ENCODE measurements at regions not wholly inside any gene's neighbourhood (a gene's known extent, or its start where the extent isn't known, plus 50 kb on each side); places are given as distances from the start of the nearest gene placed in this dataset.

DNA sequence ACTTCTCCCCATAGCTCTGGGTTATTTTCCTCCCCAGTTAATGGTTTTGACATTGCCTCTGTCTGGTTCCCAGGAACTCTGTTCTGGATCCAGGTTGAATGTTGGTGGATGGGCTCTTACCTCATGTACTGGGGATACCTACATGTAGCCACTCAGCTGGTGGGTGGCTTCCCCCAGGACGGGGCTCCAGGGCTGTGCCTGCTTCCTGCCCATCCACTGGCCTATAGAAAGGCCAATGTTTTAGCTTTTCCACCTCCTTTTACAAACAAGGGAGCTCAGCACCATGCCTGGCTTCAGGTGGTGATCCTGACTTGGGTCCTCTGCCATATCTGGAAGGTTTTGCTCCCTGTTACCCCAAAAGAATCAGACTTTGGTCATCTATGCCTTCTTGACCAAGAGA, 120.2 kb downstream of the AKAP11 start:
- H3K36me3 ChIP-seq (ENCODE audit: control insufficient read depth in 4 of 4, insufficient read depth in 4 of 4, low read length in 4 of 4), result no peaks in the 10 kb centered on the region
- no peak overlapping the region for H3K4me3 ChIP-seq
- no peak overlapping the region for H3K9ac ChIP-seq (ENCODE audit: insufficient read depth in 1 of 2, low read length in 2 of 2)
- no peak overlapping the region for H3K27ac ChIP-seq (ENCODE audit: low read depth in 1 of 2, low read length in 1 of 2)
- H3K9me3 ChIP-seq (ENCODE audit: control insufficient read depth in 4 of 4, insufficient read depth in 3 of 4, low read length in 3 of 4), result peaks cover 0 to 2% (median 0%) of the 10 kb centered on the region in 4 donors
- TF ChIP-seq, protein P1, sequence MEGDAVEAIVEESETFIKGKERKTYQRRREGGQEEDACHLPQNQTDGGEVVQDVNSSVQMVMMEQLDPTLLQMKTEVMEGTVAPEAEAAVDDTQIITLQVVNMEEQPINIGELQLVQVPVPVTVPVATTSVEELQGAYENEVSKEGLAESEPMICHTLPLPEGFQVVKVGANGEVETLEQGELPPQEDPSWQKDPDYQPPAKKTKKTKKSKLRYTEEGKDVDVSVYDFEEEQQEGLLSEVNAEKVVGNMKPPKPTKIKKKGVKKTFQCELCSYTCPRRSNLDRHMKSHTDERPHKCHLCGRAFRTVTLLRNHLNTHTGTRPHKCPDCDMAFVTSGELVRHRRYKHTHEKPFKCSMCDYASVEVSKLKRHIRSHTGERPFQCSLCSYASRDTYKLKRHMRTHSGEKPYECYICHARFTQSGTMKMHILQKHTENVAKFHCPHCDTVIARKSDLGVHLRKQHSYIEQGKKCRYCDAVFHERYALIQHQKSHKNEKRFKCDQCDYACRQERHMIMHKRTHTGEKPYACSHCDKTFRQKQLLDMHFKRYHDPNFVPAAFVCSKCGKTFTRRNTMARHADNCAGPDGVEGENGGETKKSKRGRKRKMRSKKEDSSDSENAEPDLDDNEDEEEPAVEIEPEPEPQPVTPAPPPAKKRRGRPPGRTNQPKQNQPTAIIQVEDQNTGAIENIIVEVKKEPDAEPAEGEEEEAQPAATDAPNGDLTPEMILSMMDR (IDR thresholded peaks at IDR 0.05; ENCODE audit: control extremely low read depth, extremely low read depth), result no peak
- DNase-seq (no peak), ATAC-seq (ENCODE audit: insufficient read depth, low FRiP score) (no peak)
- H3K27me3 ChIP-seq (ENCODE audit: control insufficient read depth in 3 of 3, insufficient read depth in 3 of 3, low read length in 2 of 3), result no peaks in the 10 kb centered on the region
- H3K4me1 ChIP-seq (ENCODE audit: control insufficient read depth in 5 of 5, insufficient read depth in 5 of 5, low read length in 5 of 5), result peaks cover 0 to 12% (median 3%) of the 10 kb centered on the region in 5 donors
- 74 to 79% methylated on average over 1 of the region's 1 CpG for WGBS, 2 donors

DNA sequence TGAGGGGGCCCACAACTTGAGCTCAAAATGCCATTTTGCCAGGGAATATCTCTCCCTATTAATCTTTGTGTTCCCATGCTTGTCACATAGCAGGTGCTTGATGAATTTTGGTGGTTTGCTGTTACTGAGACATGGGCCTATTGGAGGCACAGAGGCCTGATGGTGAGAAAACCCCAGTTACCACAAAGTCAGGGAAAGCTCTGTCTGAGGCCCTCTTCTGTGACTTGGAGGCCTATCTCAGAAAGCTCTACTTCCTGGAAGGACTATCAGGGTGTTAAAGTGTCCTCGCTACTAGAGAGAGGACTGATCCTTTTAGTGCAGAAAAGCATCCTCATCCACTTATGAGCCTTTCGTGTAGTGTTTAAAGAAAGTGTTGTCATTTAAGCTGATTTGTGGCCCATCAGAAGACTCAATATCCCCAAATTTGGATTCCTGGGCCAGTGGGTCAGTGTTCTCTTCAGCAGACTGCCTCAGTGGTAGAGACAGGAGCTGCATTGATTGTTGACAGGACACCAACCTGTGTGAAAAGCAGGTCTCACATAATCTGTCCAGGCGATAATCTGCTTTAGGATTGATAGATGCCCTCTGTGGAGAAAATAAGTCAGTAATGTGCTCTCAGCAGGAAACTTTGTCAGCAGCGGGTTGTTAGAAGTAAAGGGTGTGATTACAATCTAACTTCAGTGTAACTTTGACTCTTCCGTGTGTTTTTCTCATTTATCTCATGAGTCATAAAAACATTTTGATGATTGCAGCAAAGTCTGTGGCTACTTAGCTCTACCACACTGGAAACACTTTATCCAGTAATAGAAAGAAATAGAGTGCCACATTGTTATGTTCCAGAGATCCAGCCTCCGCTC, 121.0 kb downstream of the AKAP11 start:
- ATAC-seq (ENCODE audit: insufficient read depth, low FRiP score), result no peak
- Histone ChIP-seq H3K9me3 (ENCODE audit: control insufficient read depth in 4 of 4, insufficient read depth in 3 of 4, low read length in 3 of 4) (peaks cover 0 to 2% (median 0%) of the 10 kb centered on the region in 4 donors), H3K9ac (ENCODE audit: insufficient read depth in 1 of 2, low read length in 2 of 2) (no peak overlapping the region), H3K4me3 (no peak overlapping the region), H3K27ac (ENCODE audit: low read depth in 1 of 2, low read length in 1 of 2) (no peak overlapping the region), H3K4me1 (ENCODE audit: control insufficient read depth in 5 of 5, insufficient read depth in 5 of 5, low read length in 5 of 5) (peaks cover 0 to 10% (median 2%) of the 10 kb centered on the region in 5 donors), H3K27me3 (ENCODE audit: control insufficient read depth in 3 of 3, insufficient read depth in 3 of 3, low read length in 2 of 3) (peaks cover 0 to 2% (median 0%) of the 10 kb centered on the region in 3 donors), H3K36me3 (ENCODE audit: control insufficient read depth in 4 of 4, insufficient read depth in 4 of 4, low read length in 4 of 4) (no peaks in the 10 kb centered on the region)
- TF ChIP-seq, protein P1 (IDR thresholded peaks at IDR 0.05; ENCODE audit: control extremely low read depth, extremely low read depth), result no peak
- DNase-seq, result no peak
- 83 to 91% methylated on average over 6 of the region's 6 CpGs for WGBS, 2 donors

DNA sequence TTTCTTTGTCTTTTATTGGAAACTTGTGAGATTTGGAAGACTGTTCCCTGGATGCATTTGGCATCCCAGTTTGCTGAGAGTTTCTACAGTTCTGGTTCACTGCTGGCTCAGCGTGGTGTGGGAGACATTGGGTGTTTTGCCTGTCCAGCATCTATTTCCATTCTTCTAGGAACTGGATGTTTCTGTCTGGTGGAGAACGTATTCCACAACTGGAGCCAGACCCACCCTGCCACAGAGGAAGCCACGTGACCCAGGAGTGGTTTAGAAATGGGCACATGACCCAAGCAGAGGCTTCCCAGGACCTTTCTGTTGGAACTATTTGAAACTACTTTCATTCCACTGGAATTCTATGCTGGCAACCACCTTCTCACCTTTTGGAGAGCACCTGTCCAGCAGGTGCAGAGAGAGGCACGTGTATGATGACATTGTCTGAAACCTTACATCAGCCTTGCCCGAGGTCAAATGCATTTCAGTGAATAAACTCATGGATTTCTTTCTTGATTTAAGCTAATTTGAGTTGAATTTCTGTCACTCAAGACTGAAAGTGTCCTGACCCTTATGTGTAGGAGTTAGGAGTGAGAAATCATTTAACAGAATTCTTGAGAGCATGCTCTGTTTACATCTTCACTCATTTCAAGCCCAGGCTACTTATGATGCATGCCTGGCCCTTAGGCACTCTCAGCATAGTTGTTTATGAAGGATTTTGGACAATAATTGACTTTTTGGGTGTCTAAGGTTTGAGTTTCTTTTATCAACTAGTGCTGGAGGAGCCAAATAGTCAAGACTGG, 121.8 kb downstream of the AKAP11 start:
- 64 to 82% methylated on average over 5 of the region's 5 CpGs for WGBS, 2 donors
- H3K36me3 ChIP-seq (ENCODE audit: control insufficient read depth in 4 of 4, insufficient read depth in 4 of 4, low read length in 4 of 4), result no peaks in the 10 kb centered on the region
- no peak overlapping the region for H3K9ac ChIP-seq (ENCODE audit: insufficient read depth in 1 of 2, low read length in 2 of 2)
- H3K27ac ChIP-seq (ENCODE audit: low read depth in 1 of 2, low read length in 1 of 2), result no peak overlapping the region
- DNase-seq (no peak), ATAC-seq (ENCODE audit: insufficient read depth, low FRiP score) (no peak)
- no peak overlapping the region for H3K4me3 ChIP-seq
- H3K4me1 ChIP-seq (ENCODE audit: control insufficient read depth in 5 of 5, insufficient read depth in 5 of 5, low read length in 5 of 5), result peaks cover 0 to 6% (median 2%) of the 10 kb centered on the region in 5 donors
- peaks cover 0 to 2% (median 0%) of the 10 kb centered on the region in 4 donors for H3K9me3 ChIP-seq (ENCODE audit: control insufficient read depth in 4 of 4, insufficient read depth in 3 of 4, low read length in 3 of 4)
- H3K27me3 ChIP-seq (ENCODE audit: control insufficient read depth in 3 of 3, insufficient read depth in 3 of 3, low read length in 2 of 3), result peaks cover 0 to 2% (median 0%) of the 10 kb centered on the region in 3 donors
- TF ChIP-seq, protein P1 (IDR thresholded peaks at IDR 0.05; ENCODE audit: control extremely low read depth, extremely low read depth), result no peak
